GM15510 (cell line): ENCODE measurements at regions not wholly inside any gene's neighbourhood (a gene's known extent, or its start where the extent isn't known, plus 50 kb on each side); places are given as distances from the start of the nearest gene placed in this dataset.

Source experiments
- POLR2A ChIP-seq: IDR thresholded peaks from 3 replicates; pipeline ENCODE4 v1.6.1; 2011; ENCODE audit warnings: borderline replicate concordance; ENCODE audit not compliant: insufficient read length; ENCODE audit errors: extremely low read depth

DNA sequence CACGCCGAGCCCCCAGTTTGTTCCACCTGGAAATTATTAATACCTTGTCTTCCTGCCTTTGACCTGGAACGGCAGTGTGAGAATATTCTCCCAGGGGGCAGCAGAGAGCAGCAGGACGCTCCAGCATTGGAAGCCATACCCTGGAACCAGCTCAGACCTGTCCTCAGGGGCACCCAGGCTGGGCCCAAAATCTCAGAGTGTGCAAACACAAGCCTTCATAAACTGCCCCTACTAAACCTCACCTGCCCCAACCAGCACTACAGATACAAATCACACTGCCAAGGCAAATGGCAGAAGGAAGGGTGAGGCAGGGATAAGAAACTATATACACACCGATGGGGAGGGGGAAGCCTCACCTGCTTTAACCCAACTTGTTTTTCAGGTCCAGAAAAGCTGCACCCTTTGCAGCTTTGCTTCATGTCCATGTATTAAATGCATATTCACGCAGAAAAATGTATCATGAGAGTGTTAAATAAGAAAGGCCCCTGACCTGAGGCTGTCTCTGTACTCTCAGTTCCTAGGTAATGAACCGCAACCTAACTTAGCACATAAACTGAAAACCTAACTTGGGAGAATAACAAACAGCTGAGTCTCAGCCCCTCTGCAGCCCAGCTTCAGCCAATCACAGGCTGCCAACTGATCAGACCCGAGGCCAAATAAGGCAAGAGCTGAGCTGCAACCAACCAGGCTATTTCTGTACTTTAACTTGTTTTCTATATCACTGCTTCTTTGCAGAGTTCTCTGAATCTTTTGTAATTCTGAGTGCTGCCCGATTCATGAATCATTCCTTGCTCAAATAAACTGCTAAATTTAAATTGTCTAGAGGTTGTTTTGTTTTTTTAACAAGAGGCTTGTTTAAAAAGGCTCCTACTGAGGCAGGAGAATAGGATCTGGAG, 130.1 kb downstream of the SPTSSA start:
- no peak for TF ChIP-seq POLR2A

DNA sequence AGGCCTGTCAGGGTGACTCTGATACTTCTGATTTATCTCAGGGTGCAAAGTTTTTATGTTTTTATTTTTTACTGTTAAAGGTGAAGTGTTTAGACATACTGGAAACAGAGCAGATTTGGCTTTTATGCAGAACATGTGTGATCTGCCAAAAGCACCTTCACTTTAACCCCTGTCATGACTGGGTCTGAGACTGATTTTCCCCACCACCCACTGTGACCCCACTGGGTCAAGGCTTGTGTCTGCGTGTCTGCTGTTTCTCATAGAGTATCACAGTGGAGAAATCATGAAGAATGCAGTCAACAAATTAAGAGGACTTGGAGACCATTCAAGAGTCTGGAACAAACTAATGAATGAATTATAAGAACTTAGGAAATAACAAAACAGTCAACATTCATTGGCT, 131.2 kb downstream of the SPTSSA start:
- TF ChIP-seq POLR2A, result no peak

DNA sequence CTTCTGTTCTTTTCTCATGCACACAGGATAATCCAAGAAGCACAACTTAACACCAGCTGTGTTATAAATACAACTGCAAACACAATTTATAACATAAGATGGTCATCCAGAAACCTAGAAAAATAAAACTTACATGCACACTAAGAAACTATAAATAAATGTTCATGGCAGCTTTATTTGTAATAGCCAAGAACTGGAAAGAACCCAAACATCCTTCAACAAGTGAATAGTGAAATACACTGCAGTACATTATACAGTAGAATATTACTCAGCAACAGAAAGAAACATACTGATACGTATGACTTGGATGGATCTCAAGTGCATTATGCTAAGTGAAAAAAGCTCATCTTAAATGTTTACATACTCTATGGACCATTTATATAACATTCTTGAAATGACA, 132.7 kb downstream of the SPTSSA start:
- TF ChIP-seq POLR2A, result no peak

DNA sequence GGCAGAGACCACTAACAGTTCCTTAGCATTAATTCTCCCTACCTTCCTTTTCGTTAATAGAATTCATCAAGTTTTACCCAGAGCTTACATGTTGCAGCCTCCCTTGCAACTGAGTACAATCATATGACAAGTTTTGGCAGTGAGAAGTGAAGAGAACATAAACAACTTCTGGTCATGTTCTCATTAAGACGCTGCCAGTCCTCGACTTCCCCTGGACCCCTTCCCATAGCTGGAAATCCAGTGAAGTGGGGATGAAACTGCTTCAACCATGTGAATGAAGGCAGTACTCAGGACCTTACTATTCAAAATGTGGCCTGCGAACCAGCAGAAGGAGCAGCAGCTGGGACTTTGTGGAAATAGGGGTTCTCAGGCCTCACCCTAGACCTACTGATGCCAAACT, 133.9 kb downstream of the SPTSSA start:
- no peak for TF ChIP-seq POLR2A

DNA sequence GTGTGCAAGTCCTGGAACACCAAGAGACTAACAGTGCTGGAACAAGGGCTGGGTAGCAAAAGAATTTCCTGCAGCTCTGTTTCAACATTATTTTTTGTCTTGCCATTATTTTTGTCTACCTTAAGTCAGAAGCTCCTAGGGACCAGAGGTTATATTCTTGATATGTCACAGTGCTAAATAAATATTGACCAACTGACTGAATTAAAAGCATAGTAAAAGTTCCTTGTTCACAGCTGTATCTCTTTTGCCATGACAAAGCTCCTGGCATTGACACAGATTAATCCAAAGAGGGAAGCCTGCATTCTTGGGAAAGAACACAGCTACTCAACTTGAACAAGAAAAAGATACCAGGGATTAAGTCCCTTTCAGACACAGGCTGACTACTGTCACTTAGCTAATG, 136.5 kb downstream of the SPTSSA start:
- no peak for TF ChIP-seq POLR2A

DNA sequence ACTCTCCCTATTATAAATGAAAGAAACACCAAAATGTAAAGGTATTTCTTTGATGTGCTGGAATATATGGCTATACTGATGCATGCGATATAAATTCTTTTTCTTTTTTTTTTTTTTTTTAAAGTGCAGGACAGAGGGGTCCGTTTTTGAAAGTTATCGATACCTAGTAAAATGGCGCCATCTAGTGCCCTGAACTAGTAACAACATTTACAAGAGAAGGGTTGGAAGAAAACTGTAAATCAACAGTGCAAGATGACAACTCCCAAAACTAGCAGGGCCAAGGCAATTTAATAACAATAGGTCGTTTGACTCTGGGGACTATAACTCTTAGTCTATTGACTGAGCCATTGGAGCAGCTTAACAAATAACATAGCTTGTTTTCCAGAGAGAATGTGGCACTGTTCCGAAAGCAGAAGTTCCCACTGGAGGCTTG, 137.7 kb downstream of the SPTSSA start:
- no peak for TF ChIP-seq POLR2A

DNA sequence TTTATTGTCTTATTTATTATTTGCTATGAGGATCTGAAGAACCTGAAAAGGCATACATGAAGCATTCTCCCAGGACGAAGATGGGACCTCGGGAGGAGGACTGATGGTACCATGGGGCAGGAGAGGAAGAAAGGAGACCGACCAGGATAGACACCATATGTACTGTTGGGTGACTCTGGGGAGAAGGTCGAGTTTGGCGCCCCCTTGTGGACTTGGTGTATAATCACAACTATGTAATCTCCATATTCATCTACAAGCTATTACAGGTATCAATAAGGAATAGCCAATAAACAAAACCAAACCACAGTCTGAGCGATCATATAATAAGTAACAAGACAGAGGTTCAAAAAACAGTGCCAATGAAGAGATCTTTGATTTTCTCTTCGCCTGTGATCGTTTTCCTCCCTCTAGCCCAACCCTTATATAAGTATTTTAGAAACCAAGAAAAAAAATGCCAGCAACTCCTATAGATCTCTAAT, 139.1 kb downstream of the SPTSSA start:
- TF ChIP-seq POLR2A, result no peak

DNA sequence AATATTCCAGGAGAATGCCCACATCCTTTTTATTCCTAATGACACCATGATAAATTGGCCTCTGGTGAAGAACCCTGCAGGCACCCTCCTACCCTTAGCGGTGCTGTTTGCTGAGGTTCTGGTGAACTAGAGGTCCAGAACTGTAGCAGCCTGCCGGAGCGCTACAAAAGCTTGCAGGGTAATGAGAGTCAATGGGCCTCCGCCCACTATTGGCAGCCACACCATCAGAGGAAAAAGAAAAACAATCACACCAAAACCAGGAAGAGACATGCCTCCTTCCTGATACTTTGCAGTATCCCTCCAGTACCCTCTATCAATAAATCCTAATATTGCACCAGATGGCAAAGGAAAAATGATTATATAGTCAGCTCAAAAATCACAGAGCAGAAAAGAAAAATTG, 142.9 kb downstream of the SPTSSA start:
- no peak for TF ChIP-seq POLR2A

DNA sequence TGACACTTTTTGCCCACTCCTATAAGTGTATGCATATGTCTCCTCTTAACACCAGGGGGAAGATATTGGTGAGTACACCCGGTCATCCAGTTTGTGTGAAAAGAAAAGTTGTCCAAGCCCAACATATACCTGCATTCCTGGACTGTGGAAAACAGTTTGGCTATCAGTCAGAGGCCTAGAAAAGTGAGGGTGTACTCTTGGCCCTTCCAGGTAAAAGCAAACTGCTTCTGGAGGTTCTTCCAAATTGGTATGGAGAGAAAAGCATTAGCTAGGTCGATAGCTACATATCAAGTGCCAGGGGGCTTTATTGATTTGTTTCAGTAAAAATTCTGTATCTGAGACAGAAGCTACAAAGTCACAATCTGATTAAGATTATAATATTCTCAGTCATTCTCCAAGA, 144.0 kb downstream of the SPTSSA start:
- TF ChIP-seq POLR2A, result no peak

DNA sequence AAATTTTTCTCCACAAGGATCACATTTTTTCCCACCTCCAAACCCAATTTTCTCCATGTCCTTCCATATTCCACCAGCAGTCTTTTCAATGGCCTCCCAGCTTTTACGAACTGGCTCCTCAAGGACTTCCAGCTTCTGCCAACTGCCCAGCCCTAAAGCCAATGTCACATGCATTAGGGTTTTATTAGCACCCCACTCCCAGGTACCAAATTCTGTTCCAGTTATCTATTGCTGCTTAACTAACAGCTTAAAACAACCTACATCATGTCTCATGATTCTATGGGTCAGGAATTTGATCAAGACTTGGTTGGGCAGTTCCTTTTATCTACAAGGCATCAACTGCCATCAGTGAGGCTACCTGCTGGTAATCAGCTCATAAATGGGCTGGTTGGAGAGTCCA, 151.3 kb downstream of the SPTSSA start:
- TF ChIP-seq POLR2A, result no peak

DNA sequence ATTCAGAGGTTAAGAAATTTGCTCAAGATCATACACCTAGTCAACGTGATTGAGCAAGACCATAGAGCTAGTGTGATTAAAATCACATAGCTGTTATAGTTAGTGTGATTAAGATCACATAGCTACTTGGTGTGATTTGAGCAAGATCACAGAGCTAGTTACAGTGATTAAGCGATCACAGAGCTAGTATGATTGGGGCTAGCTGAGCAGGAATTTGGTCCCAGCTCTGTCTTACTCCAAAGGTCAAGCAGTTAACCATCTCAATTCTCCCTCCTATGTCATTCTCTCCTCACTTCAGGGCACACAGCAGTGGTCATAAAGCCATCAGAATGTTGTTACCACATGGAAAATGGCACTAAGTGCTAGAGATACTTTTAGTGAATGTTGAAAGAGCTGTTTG, 158.2 kb downstream of the SPTSSA start:
- TF ChIP-seq POLR2A, result no peak

DNA sequence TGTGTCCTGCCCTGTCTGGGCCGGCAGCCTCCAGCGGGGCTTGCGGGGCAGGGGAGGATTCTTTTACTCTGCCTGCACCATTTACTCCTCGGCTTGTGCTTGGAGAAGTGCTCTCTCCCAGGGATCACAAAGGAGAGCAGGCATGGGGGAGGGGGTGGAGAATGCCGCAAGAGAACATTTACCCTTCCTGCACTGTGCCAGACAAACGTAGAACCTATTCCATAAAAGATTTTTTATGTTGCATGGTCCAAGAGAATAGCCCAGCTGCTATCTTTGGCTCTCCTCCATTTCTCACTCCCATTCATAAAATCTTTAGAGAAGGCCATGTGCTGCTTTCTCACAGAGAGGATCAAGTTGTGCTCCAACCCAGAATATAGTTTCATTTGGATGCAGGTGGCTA, 159.4 kb downstream of the SPTSSA start:
- TF ChIP-seq POLR2A, result no peak

DNA sequence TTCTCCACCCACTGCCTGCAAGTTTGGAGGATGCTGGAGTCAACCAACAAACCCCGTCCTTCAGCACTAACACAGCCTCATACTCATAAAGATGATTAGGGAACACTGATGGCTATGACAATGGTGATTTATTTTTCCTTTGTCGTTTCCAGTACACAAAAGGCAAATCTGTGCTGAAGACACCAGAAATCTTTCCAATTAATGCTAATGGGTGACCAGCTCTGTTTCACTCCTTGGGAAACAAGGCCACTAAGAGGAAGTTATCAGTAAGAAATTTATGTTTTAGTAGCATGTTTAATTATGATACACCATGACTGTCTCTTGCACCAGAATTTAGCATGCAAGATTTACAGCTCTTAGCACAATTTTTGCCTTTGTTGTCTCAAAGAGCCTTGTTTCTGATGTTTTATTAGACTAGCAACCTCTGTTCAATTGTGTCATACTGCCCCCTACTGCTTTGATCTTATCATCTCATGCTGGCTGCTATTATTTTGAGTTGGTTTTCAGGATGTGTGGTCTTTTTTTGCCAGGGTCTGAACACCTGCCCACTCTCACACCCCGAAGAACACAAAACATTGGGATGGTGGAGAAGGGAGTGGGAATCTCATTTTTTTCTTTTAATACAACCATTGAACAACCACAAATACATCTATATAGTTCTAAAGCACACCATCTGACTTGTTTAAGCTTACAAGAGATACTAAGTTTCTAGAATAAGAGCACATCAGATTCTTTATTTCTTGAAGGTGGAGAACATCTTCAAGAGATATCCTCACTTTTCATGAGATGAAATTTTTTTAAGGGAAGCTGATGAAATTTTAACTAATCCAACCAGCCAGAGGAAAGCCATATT, 160.9 kb downstream of the SPTSSA start:
- TF ChIP-seq POLR2A, result no peak

DNA sequence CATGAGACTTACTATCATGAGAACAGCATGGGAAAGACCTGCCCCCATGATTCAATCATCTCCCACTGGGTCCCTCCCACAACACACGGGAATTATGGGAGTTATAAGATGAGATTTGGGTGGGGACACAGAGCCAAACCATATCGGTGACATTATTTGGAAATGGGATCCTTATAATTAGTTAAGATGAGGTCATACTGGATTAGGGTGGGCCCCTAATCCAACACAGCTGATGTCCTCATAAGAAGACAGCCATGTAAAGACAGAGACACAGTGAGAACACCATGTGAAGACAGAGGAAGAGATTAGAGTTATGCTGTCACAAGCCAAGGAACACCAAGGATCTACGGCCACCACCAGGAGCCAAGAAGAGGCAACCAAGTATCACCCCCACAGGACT, 161.7 kb downstream of the SPTSSA start:
- no peak for TF ChIP-seq POLR2A

DNA sequence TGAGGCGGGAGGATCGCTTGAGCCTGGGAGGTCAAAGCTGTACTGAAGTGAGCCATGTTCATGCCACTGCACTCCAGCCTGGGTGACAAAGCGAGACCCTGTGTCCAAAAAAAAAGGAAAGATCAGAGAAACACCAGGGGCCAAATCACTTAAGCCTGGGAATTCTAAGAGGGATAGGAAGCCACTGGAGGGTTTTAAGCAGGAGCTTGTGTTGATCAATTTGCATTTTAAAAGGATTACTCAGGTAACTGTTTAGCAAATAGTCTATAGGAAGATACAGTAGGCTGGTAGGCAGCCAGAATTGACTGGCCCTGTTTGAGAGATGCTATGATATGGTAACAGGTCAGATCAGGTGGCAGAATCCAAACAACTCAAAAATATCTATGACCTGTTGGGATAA, 162.7 kb downstream of the SPTSSA start:
- TF ChIP-seq POLR2A, result no peak

DNA sequence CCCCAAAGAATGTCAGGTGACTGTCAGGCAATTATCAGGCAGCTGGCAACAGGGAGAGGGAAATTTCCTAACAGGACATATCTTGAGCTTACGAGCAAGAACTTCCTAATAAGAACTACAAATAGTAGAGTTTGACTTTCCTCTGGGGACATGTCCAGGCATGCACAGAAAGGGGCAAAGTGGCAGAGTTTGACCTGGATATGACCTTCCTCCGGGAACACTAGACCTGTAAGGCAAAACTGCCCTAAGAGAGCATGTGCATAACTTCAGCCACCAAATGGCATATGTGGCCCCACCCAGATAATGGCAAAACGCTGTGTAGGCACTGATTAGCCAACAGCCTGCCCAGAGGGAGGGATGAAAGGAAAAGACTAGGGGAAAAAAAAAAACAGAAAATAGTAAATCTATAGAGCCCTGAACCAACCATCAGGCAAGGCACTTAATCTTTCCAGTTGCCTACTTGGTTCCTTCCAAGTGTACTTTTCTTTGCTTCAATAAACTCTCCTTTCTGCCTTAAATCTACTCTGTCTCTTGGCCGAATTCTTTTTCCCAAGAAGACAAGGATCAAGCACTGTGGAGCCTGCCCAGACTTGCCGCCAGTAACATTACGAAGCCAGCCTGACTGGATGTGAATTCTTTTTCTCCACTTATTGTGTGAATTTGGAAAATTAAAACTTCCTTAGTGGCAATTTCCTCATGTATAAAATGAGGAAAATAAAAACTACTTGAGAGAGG, 164.1 kb downstream of the SPTSSA start:
- TF ChIP-seq POLR2A, result no peak

DNA sequence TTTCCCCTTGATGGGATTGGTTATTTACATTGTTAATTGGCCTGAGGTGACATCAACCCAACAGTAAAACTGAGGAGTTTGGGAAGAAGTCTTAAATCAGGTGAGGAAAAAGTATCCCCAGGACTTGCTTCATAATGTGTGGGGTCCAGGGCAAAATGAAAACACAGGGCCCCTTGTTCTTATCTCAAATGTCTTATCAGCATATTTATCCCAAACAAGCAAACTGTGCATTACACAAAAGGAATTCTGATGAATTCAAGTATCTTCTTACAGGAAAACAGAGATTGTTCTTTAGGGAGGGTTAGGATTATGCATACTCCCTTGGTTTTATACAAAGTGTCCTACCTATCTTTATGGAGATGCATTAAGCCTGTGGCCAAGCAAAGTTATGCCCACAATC, 178.4 kb downstream of the SPTSSA start:
- no peak for TF ChIP-seq POLR2A
